ENCODE measurements at regions not wholly inside any gene's neighbourhood (a gene's known extent, or its start where the extent isn't known, plus 50 kb on each side); places are given as distances from the start of the nearest gene placed in this dataset.

DNA sequence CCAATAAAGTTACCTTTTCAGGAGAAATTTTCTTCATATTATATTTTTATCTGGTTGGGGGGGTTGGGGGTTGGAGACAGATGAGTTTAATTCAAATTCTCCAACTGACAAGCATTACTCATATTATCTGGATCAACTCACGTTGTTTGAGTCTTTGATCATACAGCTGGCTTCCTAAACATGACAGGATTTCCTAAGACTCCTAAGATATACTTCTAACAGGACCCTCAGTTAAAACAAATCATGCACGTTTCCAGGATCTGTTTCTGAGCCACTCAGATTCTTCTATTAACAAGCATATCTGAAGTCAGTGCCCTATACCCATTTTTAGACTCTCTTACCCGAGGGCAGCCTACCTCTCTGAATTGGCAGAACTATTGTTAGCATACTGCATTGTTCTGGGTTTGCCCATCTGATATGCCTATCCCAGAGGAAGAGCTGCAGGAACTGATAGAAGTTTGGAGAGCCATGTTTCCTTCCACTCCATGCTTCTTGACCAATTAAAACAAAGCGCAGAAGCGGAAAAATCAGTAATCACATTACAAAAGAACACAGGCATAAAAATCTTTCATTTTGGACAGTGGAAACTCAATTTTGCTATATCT, 653.9 kb downstream of the LTN1 start:
- Histone ChIP-seq H3K27me3 (ENCODE audit: insufficient read depth, low read length, poor library complexity, severe bottlenecking) (no peaks in the 10 kb centered on the region), H2AFZ (ENCODE audit: low read length) (no peak overlapping the region), H3K79me2 (ENCODE audit: insufficient read depth, low read length) (no peaks in the 10 kb centered on the region), H3K4me1 (ENCODE audit: insufficient read depth, low read length, poor library complexity, severe bottlenecking) (no peaks in the 10 kb centered on the region), H3K9me3 (ENCODE audit: insufficient read depth, low read depth, low read length) (no peaks in the 10 kb centered on the region), H3K9me2 (replicated peaks; ENCODE audit: low read depth, low read length) (no peaks in the 10 kb centered on the region), H3K4me2 (ENCODE audit: low read depth, low read length, poor library complexity, severe bottlenecking) (no peak overlapping the region), H4K20me1 (ENCODE audit: insufficient read depth, low read length, poor library complexity, severe bottlenecking) (no peaks in the 10 kb centered on the region), H3K36me3 (ENCODE audit: insufficient read depth, low read length) (no peaks in the 10 kb centered on the region), H3K4me3 (ENCODE audit: low read length, poor library complexity, severe bottlenecking) (no peak overlapping the region), H3K9ac (ENCODE audit: low read depth, low read length, poor library complexity, severe bottlenecking) (no peak overlapping the region), H3F3A (ENCODE audit: low read depth) (no peaks in the 10 kb centered on the region)
- TF ChIP-seq, protein P1, sequence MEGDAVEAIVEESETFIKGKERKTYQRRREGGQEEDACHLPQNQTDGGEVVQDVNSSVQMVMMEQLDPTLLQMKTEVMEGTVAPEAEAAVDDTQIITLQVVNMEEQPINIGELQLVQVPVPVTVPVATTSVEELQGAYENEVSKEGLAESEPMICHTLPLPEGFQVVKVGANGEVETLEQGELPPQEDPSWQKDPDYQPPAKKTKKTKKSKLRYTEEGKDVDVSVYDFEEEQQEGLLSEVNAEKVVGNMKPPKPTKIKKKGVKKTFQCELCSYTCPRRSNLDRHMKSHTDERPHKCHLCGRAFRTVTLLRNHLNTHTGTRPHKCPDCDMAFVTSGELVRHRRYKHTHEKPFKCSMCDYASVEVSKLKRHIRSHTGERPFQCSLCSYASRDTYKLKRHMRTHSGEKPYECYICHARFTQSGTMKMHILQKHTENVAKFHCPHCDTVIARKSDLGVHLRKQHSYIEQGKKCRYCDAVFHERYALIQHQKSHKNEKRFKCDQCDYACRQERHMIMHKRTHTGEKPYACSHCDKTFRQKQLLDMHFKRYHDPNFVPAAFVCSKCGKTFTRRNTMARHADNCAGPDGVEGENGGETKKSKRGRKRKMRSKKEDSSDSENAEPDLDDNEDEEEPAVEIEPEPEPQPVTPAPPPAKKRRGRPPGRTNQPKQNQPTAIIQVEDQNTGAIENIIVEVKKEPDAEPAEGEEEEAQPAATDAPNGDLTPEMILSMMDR (conservative IDR thresholded peaks at IDR 0.05; ENCODE audit: low read length): no peak
- TF ChIP-seq EZH2phosphoT487 (IDR thresholded peaks at IDR 0.05; ENCODE audit: borderline replicate concordance): no peak

GRCh38 chr21:28337315-28337714, 655.4 kb downstream of the LTN1 start:
- no peaks in the 10 kb centered on the region for H3K27me3 ChIP-seq (ENCODE audit: insufficient read depth, low read length, poor library complexity, severe bottlenecking)
- H3K4me1 ChIP-seq (ENCODE audit: insufficient read depth, low read length, poor library complexity, severe bottlenecking): no peaks in the 10 kb centered on the region
- H4K20me1 ChIP-seq (ENCODE audit: insufficient read depth, low read length, poor library complexity, severe bottlenecking): no peaks in the 10 kb centered on the region
- no peak overlapping the region for H3K4me2 ChIP-seq (ENCODE audit: low read depth, low read length, poor library complexity, severe bottlenecking)
- H3K9ac ChIP-seq (ENCODE audit: low read depth, low read length, poor library complexity, severe bottlenecking): no peak overlapping the region
- no peaks in the 10 kb centered on the region for H3F3A ChIP-seq (ENCODE audit: low read depth)
- no peak overlapping the region for H3K4me3 ChIP-seq (ENCODE audit: low read length, poor library complexity, severe bottlenecking)
- no peak for TF ChIP-seq EZH2phosphoT487 (IDR thresholded peaks at IDR 0.05; ENCODE audit: borderline replicate concordance)
- TF ChIP-seq, protein P1 (conservative IDR thresholded peaks at IDR 0.05; ENCODE audit: low read length): no peak; the same call in 1 of the 2 replicates
- no peaks in the 10 kb centered on the region for H3K9me2 ChIP-seq (replicated peaks; ENCODE audit: low read depth, low read length)
- H3K36me3 ChIP-seq (ENCODE audit: insufficient read depth, low read length): no peaks in the 10 kb centered on the region
- H3K79me2 ChIP-seq (ENCODE audit: insufficient read depth, low read length): no peaks in the 10 kb centered on the region
- no peak overlapping the region for H2AFZ ChIP-seq (ENCODE audit: low read length)
- H3K9me3 ChIP-seq (ENCODE audit: insufficient read depth, low read depth, low read length): no peaks in the 10 kb centered on the region

- Histone ChIP-seq H3K4me2 (ENCODE audit: low read depth, low read length, poor library complexity, severe bottlenecking) (no peak overlapping the region), H3K9me2 (replicated peaks; ENCODE audit: low read depth, low read length) (no peaks in the 10 kb centered on the region), H3K9ac (ENCODE audit: low read depth, low read length, poor library complexity, severe bottlenecking) (no peak overlapping the region), H3K79me2 (ENCODE audit: insufficient read depth, low read length) (no peaks in the 10 kb centered on the region), H3K9me3 (ENCODE audit: insufficient read depth, low read depth, low read length) (no peaks in the 10 kb centered on the region), H3K4me1 (ENCODE audit: insufficient read depth, low read length, poor library complexity, severe bottlenecking) (no peaks in the 10 kb centered on the region), H4K20me1 (ENCODE audit: insufficient read depth, low read length, poor library complexity, severe bottlenecking) (no peaks in the 10 kb centered on the region), H3F3A (ENCODE audit: low read depth) (no peaks in the 10 kb centered on the region), H3K4me3 (ENCODE audit: low read length, poor library complexity, severe bottlenecking) (no peak overlapping the region), H3K27me3 (ENCODE audit: insufficient read depth, low read length, poor library complexity, severe bottlenecking) (no peaks in the 10 kb centered on the region), H2AFZ (ENCODE audit: low read length) (no peak overlapping the region), H3K36me3 (ENCODE audit: insufficient read depth, low read length) (no peaks in the 10 kb centered on the region)
- TF ChIP-seq, protein P1 (conservative IDR thresholded peaks at IDR 0.05; ENCODE audit: low read length): no peak; the same call in 1 of the 2 replicates
- TF ChIP-seq EZH2phosphoT487 (IDR thresholded peaks at IDR 0.05; ENCODE audit: borderline replicate concordance): no peak
Measured at GRCh38 chr21:28336314-28336713, 656.4 kb downstream of the LTN1 start.

All from Loucy (cell line).